ENCODE measurements at regions not wholly inside any gene's neighbourhood (a gene's known extent, or its start where the extent isn't known, plus 50 kb on each side); places are given as distances from the start of the nearest gene placed in this dataset.

DNA sequence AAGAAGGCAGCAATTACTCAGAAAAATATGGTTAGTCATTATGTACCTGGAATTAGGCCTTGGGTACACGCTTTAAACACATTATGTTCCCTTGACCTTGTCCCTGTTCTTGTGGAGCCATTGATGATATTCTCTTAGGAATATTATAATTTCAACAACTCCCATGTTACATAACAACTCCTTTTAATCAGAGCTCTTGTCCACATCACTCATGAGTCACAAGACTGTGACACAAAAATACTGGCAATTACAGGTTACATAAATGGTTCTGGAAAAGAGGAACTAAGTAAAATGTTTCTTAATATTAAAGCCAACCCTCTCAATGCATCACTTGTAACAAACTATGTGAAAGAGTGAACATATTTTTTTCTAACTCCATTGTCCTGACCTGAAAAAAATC, 143.8 kb upstream of the PCLO start:
- TF ChIP-seq, protein P1, sequence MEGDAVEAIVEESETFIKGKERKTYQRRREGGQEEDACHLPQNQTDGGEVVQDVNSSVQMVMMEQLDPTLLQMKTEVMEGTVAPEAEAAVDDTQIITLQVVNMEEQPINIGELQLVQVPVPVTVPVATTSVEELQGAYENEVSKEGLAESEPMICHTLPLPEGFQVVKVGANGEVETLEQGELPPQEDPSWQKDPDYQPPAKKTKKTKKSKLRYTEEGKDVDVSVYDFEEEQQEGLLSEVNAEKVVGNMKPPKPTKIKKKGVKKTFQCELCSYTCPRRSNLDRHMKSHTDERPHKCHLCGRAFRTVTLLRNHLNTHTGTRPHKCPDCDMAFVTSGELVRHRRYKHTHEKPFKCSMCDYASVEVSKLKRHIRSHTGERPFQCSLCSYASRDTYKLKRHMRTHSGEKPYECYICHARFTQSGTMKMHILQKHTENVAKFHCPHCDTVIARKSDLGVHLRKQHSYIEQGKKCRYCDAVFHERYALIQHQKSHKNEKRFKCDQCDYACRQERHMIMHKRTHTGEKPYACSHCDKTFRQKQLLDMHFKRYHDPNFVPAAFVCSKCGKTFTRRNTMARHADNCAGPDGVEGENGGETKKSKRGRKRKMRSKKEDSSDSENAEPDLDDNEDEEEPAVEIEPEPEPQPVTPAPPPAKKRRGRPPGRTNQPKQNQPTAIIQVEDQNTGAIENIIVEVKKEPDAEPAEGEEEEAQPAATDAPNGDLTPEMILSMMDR (conservative IDR thresholded peaks at IDR 0.05; ENCODE audit: low read length): no peak
- no peak for TF ChIP-seq EZH2phosphoT487 (IDR thresholded peaks at IDR 0.05; ENCODE audit: borderline replicate concordance)
